WI38 (cell line): ENCODE measurements at regions not wholly inside any gene's neighbourhood (a gene's known extent, or its start where the extent isn't known, plus 50 kb on each side); places are given as distances from the start of the nearest gene placed in this dataset.

Source experiments
- H3K4me3 ChIP-seq: 2 replicates; pipeline ENCODE4 v1.5.1; 2011; ENCODE audit warnings: low read depth, mild to moderate bottlenecking, control low read depth, low read length
- CTCF ChIP-seq: IDR thresholded peaks from 2 replicates; pipeline ENCODE4 v1.5.1; 2012; ENCODE audit warnings: low read depth, mild to moderate bottlenecking, control low read depth, low read length

DNA sequence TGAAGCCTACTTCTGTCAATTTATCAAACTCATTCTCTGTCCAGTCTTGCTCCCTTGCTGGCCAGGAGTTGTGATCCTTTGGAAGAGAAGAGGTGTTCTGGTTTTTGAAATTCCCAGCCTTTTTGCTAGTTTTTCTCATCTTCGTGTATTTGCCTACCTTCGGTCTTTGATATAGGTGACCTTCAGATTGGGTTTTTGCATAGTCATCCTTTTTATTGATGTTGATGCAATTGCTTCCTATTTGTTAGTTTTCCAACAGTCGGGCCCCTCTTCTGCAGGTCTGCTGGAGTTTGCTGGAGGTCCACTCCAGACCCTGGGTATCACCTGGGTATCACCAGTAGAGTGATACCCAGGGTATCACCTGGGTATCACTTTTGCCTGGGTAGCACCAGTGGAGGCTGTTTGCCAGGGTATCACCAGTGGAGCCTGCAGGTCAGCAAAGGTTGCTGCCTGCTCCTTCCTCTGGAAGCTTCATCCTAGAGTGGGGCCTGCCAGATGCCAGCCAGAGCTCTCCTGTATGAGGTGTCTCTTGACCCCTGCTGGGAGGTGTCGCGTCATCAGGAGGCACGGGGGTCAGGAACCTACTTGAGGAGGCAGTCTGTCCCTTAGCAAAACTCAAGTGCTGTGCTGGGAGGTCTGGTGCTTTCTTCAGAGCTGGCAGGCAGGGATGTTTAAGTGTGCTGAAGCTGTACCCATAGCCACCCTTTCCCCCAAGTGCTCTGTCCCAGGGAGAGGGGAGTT, 684.2 kb downstream of the PCDH18 start:
- H3K4me3 ChIP-seq: no peak overlapping the region
- TF ChIP-seq CTCF: no peak

DNA sequence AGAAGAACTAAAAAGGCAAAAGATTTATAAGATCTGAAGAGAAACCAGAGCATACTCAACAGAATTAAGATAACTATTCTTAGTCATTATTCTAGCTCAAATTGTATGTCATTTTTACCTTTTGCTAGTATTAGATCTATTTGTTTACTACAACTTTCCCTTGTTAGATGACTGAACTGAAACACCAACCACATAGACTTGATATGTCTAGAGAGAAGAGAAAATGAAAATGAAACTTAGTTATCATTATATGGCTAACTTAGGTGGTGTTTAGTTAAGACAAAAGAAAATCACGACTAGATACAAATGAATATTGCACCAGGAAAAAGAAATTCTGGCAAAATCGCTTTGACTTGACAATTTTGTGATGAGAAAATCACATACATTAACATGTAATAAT, 690.8 kb downstream of the PCDH18 start:
- H3K4me3 ChIP-seq: no peak overlapping the region
- no peak for TF ChIP-seq CTCF

GRCh38 chr4:136838607-136839006, 693.7 kb downstream of the PCDH18 start:
- TF ChIP-seq CTCF: no peak
- no peak overlapping the region for H3K4me3 ChIP-seq

DNA sequence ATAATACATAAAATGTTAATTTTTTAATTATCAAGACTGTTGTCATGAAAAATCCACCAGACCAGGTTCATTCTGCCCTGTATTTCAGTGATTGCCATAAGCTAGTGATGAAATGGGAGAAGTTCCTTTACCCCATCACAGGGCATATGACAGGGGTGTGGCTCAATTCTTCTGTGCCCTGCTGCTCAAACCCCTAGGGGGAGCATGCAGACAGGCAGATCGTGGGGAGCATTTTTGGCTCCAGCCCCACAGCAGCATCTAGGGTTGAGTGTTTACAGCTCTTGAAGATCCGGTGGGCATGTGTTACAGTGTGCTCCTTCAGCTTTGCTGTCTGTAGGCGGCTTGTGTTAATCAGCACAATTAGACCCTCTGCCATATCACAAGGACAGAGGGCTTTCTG, 700.7 kb downstream of the PCDH18 start:
- no peak for TF ChIP-seq CTCF
- no peak overlapping the region for H3K4me3 ChIP-seq

DNA sequence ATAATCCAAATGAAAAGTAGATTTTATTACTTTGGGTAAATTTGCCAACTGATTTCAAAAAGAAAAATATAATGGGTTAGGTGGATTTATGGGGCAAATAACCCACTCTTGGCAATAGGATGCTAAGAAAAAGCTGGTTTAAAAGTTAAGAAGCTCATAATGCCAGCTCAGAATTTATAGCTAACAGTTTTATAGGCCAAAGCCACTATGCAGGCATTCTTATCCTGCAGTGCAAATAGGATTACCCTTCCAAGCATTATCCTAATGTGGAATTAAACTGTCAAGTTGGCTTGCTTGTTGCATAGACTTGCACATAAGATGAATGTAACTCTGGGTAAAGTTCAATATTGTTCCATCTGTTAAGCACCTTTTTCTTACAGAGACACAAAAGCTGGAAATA, 703.0 kb downstream of the PCDH18 start:
- no peak overlapping the region for H3K4me3 ChIP-seq
- TF ChIP-seq CTCF: no peak

DNA sequence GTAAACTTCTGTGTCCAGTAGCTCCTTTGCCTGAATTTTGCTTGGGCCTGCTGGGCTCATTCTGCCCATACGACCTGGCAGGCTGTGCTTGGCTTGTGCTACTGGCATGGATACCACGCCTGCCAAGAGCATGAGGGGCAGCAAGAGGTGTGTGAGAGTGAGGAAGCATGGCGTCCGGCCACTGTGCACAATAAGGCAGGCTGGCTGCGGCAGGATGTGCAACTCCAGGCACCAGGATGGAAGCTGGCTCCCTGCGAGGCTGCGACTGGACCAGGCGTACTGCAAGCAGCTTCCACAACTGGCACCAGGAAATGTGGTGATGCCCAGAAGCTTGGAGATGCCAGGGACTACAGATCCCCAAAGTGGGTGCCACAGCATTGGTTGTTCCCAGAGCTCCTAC, 709.3 kb downstream of the PCDH18 start:
- TF ChIP-seq CTCF: no peak
- no peak overlapping the region for H3K4me3 ChIP-seq

- TF ChIP-seq CTCF: no peak
- H3K4me3 ChIP-seq: no peak overlapping the region
Measured at GRCh38 chr4:136818811-136819330, 713.4 kb downstream of the PCDH18 start.
